SK-N-MC (cell line): ENCODE measurements at regions not wholly inside any gene's neighbourhood (a gene's known extent, or its start where the extent isn't known, plus 50 kb on each side); places are given as distances from the start of the nearest gene placed in this dataset.

Source experiments
- EZH2 ChIP-seq: fragments of 200-600 bp; sonication (generic); IDR thresholded peaks from one replicate; pipeline ENCODE4 v1.6.1; 2017; ENCODE audit warnings: antibody characterized with exemption
- FOXP2 ChIP-seq: optimal IDR thresholded peaks from 2 replicates; pipeline ENCODE3; 2011; ENCODE audit warnings: mild to moderate bottlenecking, moderate library complexity; ENCODE audit not compliant: insufficient read depth; ENCODE audit errors: extremely low read length, control extremely low read depth
- POLR2AphosphoS5 ChIP-seq: IDR thresholded peaks from 2 replicates; pipeline ENCODE4 v1.6.1; 2012; ENCODE audit warnings: mild to moderate bottlenecking, low read depth, low read length, borderline replicate concordance

DNA sequence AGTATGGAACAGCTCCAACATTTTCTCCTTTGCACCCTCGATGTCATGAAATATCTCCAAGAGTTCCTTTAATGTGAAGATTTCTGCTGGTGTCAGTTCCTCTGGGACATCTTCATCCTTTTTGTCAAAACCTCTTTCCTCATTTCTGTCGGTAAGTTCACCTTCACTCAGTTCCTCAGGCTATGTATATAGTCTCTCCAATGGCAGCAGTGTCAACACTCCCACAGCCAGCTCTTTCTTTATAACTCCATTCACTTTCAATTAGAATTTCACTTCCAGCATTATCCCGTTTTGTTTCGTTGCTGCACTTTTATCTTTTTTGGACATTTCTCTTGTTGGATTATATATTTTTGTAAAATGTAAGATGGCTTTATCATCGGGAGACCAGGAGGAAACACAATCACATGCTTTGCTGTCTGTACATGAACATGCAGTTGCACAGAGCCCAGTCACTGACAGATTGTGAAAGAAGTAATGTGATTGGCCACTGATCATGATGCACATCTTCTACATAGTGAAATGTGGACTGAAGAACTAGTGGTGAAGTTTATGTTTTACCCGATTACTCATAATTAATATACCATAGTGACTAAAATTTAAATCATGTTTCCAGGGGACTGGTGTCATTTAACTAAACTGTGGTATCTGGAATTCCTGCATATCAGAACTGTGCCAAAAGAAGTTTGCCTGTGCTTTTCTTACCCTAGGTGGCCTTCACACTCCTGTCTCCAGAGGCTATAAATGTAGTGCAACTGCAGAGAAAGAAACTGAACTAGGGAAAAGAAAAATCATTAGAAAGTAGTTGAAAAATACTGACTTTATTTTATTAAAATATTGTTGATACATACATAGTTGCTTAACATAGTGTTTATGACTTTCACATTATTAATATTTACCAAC lies 289.6 kb downstream of the PPP1R3A start:
- TF ChIP-seq EZH2, result no peak
- TF ChIP-seq POLR2AphosphoS5, result no peak
- no peak for TF ChIP-seq FOXP2
